H9 (cell line): ENCODE measurements at regions not wholly inside any gene's neighbourhood (a gene's known extent, or its start where the extent isn't known, plus 50 kb on each side); places are given as distances from the start of the nearest gene placed in this dataset.

ENCODE experiments used
- DNase-seq: peaks from one replicate; pipeline ENCODE4 v3.0.0-alpha.2; 2017
- H2AFZ ChIP-seq: one replicate; pipeline ENCODE4 v1.6.1; 2013; ENCODE audit warnings: mild to moderate bottlenecking, low read length, control low read depth, moderate library complexity
- H2AK5ac ChIP-seq: 2 replicates; pipeline ENCODE4 v1.6.1; 2013; ENCODE audit warnings: low read length, control low read depth, mixed read lengths; ENCODE audit not compliant: insufficient read length
- H2BK120ac ChIP-seq: one replicate; pipeline ENCODE4 v1.6.1; 2013; ENCODE audit warnings: low read depth, mild to moderate bottlenecking, low read length, control low read depth, inconsistent platforms; ENCODE audit not compliant: poor library complexity, severe bottlenecking
- H2BK12ac ChIP-seq: 2 replicates; pipeline ENCODE4 v1.6.1; 2013; ENCODE audit warnings: low read length, control low read depth, mixed read lengths, low read depth; ENCODE audit not compliant: insufficient read length
- H2BK15ac ChIP-seq: 2 replicates; pipeline ENCODE4 v1.6.1; 2013; ENCODE audit warnings: low read depth, low read length, control low read depth
- H2BK20ac ChIP-seq: one replicate; pipeline ENCODE4 v1.6.1; 2013; ENCODE audit warnings: low read depth, mild to moderate bottlenecking, low read length, control low read depth, inconsistent platforms; ENCODE audit not compliant: poor library complexity, severe bottlenecking
- H2BK5ac ChIP-seq: 2 replicates; pipeline ENCODE4 v1.6.1; 2013; ENCODE audit warnings: low read length, control low read depth, mixed read lengths; ENCODE audit not compliant: insufficient read length
- H3K14ac ChIP-seq: 2 replicates; pipeline ENCODE4 v1.6.1; 2013; ENCODE audit warnings: low read length, control low read depth; ENCODE audit not compliant: insufficient read depth
- H3K18ac ChIP-seq: 2 replicates; pipeline ENCODE4 v1.6.1; 2013; ENCODE audit warnings: low read depth, mild to moderate bottlenecking, mixed read lengths, low read length, control low read depth; ENCODE audit not compliant: insufficient read length
- H3K23ac ChIP-seq: 2 replicates; pipeline ENCODE4 v1.6.1; 2013; ENCODE audit warnings: low read length, control low read depth, mixed read lengths, low read depth; ENCODE audit not compliant: insufficient read length
- H3K23me2 ChIP-seq: 2 replicates; pipeline ENCODE4 v1.6.1; 2013; ENCODE audit warnings: low read depth, mild to moderate bottlenecking, mixed read lengths, low read length, control low read depth; ENCODE audit not compliant: insufficient read length, poor library complexity, severe bottlenecking
- H3K27ac ChIP-seq: 2 replicates; pipeline ENCODE4 v1.5.1; 2013; ENCODE audit warnings: low read length, control low read depth, mixed read lengths, low read depth; ENCODE audit not compliant: insufficient read length
- H3K27me3 ChIP-seq: 2 replicates; pipeline ENCODE4 v1.6.1; 2013; ENCODE audit warnings: low read length, control low read depth, inconsistent platforms; ENCODE audit not compliant: insufficient read depth
- H3K4ac ChIP-seq: 2 replicates; pipeline ENCODE4 v1.6.1; 2013; ENCODE audit warnings: low read depth, mild to moderate bottlenecking, control low read depth, inconsistent platforms, low read length, moderate library complexity
- H3K4me1 ChIP-seq: 2 replicates; pipeline ENCODE4 v1.6.1; 2013; ENCODE audit warnings: low read length, control low read depth, inconsistent platforms; ENCODE audit not compliant: insufficient read depth
- H3K4me2 ChIP-seq: 2 replicates; pipeline ENCODE4 v1.6.1; 2013; ENCODE audit warnings: low read length, control low read depth, mixed read lengths; ENCODE audit not compliant: insufficient read length, insufficient read depth
- H3K56ac ChIP-seq: 2 replicates; pipeline ENCODE4 v1.6.1; 2013; ENCODE audit warnings: low read depth, mild to moderate bottlenecking, mixed read lengths, low read length, control low read depth; ENCODE audit not compliant: insufficient read length
- H3K79me1 ChIP-seq: 2 replicates; pipeline ENCODE4 v1.6.1; 2013; ENCODE audit warnings: low read depth, mild to moderate bottlenecking, moderate library complexity, low read length, control low read depth, inconsistent platforms; ENCODE audit not compliant: insufficient read depth, poor library complexity, severe bottlenecking
- H3K79me2 ChIP-seq: 2 replicates; pipeline ENCODE4 v1.6.1; 2013; ENCODE audit warnings: low read length, control low read depth, inconsistent platforms; ENCODE audit not compliant: insufficient read depth
- H3K9ac ChIP-seq: 2 replicates; pipeline ENCODE4 v1.6.1; 2013; ENCODE audit warnings: low read length, control low read depth, mixed read lengths; ENCODE audit not compliant: insufficient read length; ENCODE audit errors: extremely low read depth
- H3K9me3 ChIP-seq: one replicate; pipeline ENCODE4 v1.6.1; 2013; ENCODE audit warnings: low read depth, low read length, inconsistent platforms; ENCODE audit not compliant: control insufficient read depth
- H3T11ph ChIP-seq: one replicate; pipeline ENCODE4 v1.6.1; 2013; ENCODE audit warnings: mild to moderate bottlenecking, low read length, control low read depth, inconsistent platforms
- H4K20me1 ChIP-seq: one replicate; pipeline ENCODE4 v1.6.1; 2013; ENCODE audit not compliant: control insufficient read depth, insufficient read length, insufficient read depth
- H4K5ac ChIP-seq: 2 replicates; pipeline ENCODE4 v1.6.1; 2013; ENCODE audit warnings: low read depth, mild to moderate bottlenecking, mixed read lengths, low read length, control low read depth; ENCODE audit not compliant: insufficient read length
- H4K8ac ChIP-seq: replicated peaks from 2 replicates; pipeline ENCODE4 v1.6.1; 2013; ENCODE audit warnings: low read length, control low read depth, mixed read lengths, low read depth; ENCODE audit not compliant: insufficient read length
- H4K91ac ChIP-seq: 2 replicates; pipeline ENCODE4 v1.6.1; 2013; ENCODE audit warnings: low read depth, mild to moderate bottlenecking, moderate library complexity, mixed read lengths, low read length, control low read depth; ENCODE audit not compliant: insufficient read length
- H3K27ac Mint-ChIP-seq, 3 experiments: 2 replicates in 2 of 3; 3 replicates in 1 of 3; pipeline ENCODE4 v1.8.0; 2020 to 2021; ENCODE audit warnings: mixed read lengths in 3 of 3, mild to moderate bottlenecking in 1 of 3, moderate library complexity in 1 of 3
- H3K27me3 Mint-ChIP-seq: 2 replicates; pipeline ENCODE4 v1.8.0; 2021; ENCODE audit warnings: low read depth, mild to moderate bottlenecking, moderate library complexity, mixed read lengths
- H3K36me3 Mint-ChIP-seq, 3 experiments: 2 replicates in 2 of 3; 3 replicates in 1 of 3; pipeline ENCODE4 v1.8.0; 2020 to 2021; ENCODE audit warnings: low read depth in 3 of 3, mixed read lengths in 3 of 3; ENCODE audit not compliant: insufficient read depth in 1 of 3
- H3K4me1 Mint-ChIP-seq, 2 experiments: 2 replicates each; pipeline ENCODE4 v1.8.0; 2020; ENCODE audit warnings: mixed read lengths in 2 of 2
- H3K4me3 Mint-ChIP-seq, 2 experiments: 2 replicates in 1 of 2; 3 replicates in 1 of 2; pipeline ENCODE4 v1.8.0; 2020 to 2021; ENCODE audit warnings: mild to moderate bottlenecking in 2 of 2, mixed read lengths in 2 of 2, moderate library complexity in 1 of 2
- H3K9me3 Mint-ChIP-seq, 2 experiments: 2 replicates in 1 of 2; 3 replicates in 1 of 2; pipeline ENCODE4 v1.8.0; 2020; ENCODE audit warnings: mild to moderate bottlenecking in 2 of 2, mixed read lengths in 2 of 2, moderate library complexity in 1 of 2
- WGBS: extraction: QIAGEN DNeasy Blood & Tissue Kit; methylation state at CpG from one replicate; pipeline ENCODE4 v1.1.7; 2013; ENCODE audit warnings: missing lambda C conversion rate, low lambda C conversion rate, mixed read lengths; ENCODE audit not compliant: insufficient read length; ENCODE audit errors: extremely low coverage; 5-methylcytosine and 5-hydroxymethylcytosine counted together
- TF ChIP-seq, protein P1 (sequence below): fragments of 200-600 bp; sonication (generic); conservative IDR thresholded peaks from 3 replicates; pipeline ENCODE4 v1.8.0; 2021; ENCODE audit warnings: antibody characterized with exemption, mild to moderate bottlenecking

DNA sequence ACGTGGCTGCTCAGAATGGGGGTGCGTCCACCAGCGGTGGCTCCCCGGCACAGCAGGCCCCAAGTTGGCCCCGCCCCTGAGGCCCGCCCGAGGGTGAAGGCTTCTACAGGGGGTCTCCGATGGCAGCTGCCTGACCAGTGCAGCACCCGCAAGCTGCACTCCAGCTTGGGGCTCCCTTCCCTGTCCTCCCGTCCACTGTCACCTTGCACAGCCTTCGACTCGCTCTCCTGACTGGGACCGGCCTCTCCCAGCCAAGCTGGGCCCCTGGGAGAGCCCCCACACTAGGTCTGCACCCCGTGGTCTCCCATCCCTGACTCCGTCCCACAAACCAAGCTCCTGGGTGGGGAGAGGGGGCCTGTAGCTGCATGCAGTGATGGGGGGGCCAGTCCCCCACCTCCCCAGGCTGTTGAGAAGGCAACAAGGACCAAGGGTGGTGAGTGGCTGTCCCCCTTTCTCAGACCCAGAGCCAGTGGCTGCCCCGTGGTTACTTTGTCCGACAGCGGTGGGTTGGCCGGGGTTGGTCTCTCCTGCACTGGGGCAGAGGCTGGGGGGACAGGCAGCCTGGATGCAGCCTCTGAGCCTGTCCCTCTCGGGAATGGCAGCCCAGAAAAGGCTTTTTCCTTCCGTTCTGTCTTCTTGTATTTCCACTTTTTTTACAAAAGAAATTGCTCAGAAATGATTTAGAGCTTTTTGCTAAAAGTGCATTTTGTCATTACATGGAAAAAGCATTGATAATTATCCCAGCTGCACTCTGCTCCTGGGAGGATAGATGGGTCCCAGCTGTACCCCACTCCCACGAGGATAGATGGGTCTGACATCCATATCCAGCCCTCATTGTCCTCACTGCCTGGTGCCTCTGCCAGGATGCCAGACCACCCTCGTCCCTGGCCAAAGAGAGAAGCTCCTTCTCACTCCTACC is 217.0 kb downstream of the KIF26A start:
- H3K79me1 ChIP-seq: no peaks in the 10 kb centered on the region
- no peak overlapping the region for H2BK12ac ChIP-seq
- no peak overlapping the region for H4K5ac ChIP-seq
- no peak overlapping the region for H3K27ac ChIP-seq
- H3K4me1 ChIP-seq: no peaks in the 10 kb centered on the region
- Mint-ChIP-seq H3K4me1 (peaks cover 2% of the 10 kb centered on the region in 2 experiments; a peak in 3 of 4 replicates), H3K27me3 (peaks cover 8% of the 10 kb centered on the region), H3K27ac (peak overlapping the region in 1 of 3 experiments; percentile 75; a peak in 1 of 7 replicates), H3K4me3 (no peak overlapping the region), H3K9me3 (peaks cover 0 to 4% of the 10 kb centered on the region in 2 experiments; a peak in 2 of 5 replicates), H3K36me3 (no peaks in the 10 kb centered on the region; a peak in 2 of 7 replicates)
- no peak overlapping the region for H3K23ac ChIP-seq
- H3K18ac ChIP-seq: no peak overlapping the region
- H4K8ac ChIP-seq: no peak overlapping the region
- H3K23me2 ChIP-seq: peaks cover 4% of the 10 kb centered on the region
- H3K56ac ChIP-seq: no peak overlapping the region
- H3K9ac ChIP-seq: no peak overlapping the region
- H2BK20ac ChIP-seq: no peak overlapping the region
- TF ChIP-seq, protein P1, sequence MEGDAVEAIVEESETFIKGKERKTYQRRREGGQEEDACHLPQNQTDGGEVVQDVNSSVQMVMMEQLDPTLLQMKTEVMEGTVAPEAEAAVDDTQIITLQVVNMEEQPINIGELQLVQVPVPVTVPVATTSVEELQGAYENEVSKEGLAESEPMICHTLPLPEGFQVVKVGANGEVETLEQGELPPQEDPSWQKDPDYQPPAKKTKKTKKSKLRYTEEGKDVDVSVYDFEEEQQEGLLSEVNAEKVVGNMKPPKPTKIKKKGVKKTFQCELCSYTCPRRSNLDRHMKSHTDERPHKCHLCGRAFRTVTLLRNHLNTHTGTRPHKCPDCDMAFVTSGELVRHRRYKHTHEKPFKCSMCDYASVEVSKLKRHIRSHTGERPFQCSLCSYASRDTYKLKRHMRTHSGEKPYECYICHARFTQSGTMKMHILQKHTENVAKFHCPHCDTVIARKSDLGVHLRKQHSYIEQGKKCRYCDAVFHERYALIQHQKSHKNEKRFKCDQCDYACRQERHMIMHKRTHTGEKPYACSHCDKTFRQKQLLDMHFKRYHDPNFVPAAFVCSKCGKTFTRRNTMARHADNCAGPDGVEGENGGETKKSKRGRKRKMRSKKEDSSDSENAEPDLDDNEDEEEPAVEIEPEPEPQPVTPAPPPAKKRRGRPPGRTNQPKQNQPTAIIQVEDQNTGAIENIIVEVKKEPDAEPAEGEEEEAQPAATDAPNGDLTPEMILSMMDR: no peak
- H4K20me1 ChIP-seq: no peaks in the 10 kb centered on the region
- H3K79me2 ChIP-seq: no peaks in the 10 kb centered on the region
- H3K27me3 ChIP-seq: no peaks in the 10 kb centered on the region
- H3T11ph ChIP-seq: no peak overlapping the region
- no peak overlapping the region for H2BK120ac ChIP-seq
- no peak overlapping the region for H3K4me2 ChIP-seq
- H3K4ac ChIP-seq: no peak overlapping the region
- DNase-seq: peak; percentile 25
- no peak overlapping the region for H2BK15ac ChIP-seq
- H3K9me3 ChIP-seq: no peaks in the 10 kb centered on the region
- WGBS: no CpG with 5 or more reads among the region's 23 CpGs
- no peak overlapping the region for H2AFZ ChIP-seq
- H2AK5ac ChIP-seq: no peak overlapping the region
- H4K91ac ChIP-seq: no peak overlapping the region
- H3K14ac ChIP-seq: no peak overlapping the region; the same call in 1 of the 2 replicates
- H2BK5ac ChIP-seq: no peak overlapping the region
